Right lobe of liver (tissue), 4 donors: ENCODE measurements at regions not wholly inside any gene's neighbourhood (a gene's known extent, or its start where the extent isn't known, plus 50 kb on each side); places are given as distances from the start of the nearest gene placed in this dataset.

ENCODE experiments used
- POLR2A ChIP-seq: fragments of 450-650 bp; IDR thresholded peaks from one replicate; pipeline ENCODE4 v1.6.1; 2017; ENCODE audit warnings: antibody characterized with exemption, mild to moderate bottlenecking
- TF ChIP-seq, protein P1 (sequence below), 4 donors: fragments of 200-600 bp in 3 of 4; fragments of 450-650 bp in 1 of 4; IDR thresholded peaks; one replicate each; pipeline versions ENCODE4 v1.5.1 to v1.8.0; 2016 to 2022; ENCODE audit warnings: antibody characterized with exemption in 4 of 4, mild to moderate bottlenecking in 2 of 4
- donor health status: DM: no; HTN: no; CAD: no.
- donor health status: DM: no; HTN: no; CAD: no.
- donor health status: DM: no; HTN: yes; CAD: no.

DNA sequence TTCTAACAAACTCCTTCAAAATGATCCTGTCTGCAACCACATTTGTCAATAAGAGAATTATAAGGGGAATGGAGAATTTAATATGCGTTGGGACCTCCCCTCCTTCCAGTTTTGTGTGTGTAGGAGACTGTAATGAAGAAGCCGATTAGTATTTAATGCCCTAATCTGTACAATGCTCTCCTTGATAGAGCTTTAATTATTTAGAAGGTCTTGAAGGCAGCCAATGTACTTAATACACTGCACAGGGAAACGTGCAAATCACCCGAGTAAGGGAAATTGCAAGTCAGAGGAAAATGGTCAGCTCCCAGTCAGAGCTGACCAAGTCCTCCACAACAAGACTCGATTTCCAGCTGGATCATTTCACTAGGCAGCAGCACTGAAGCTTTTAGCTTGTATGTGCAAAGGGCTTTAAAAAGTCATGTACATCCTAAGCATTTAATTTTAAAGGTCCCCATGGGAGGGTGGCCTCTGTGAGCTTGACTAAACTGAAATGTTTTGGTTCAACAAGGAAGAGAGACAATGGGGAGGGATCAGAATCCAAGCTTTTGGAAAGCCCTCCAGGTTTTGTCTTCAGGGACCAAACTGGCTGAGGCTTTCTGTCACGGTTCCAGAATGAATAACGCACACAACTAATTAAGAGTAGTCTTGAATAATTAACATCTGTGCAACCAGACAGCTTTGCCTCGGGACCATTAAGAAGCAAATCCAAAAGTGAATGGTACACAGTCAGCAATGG lies 159.8 kb upstream of the MITF start:
- TF ChIP-seq, protein P1, sequence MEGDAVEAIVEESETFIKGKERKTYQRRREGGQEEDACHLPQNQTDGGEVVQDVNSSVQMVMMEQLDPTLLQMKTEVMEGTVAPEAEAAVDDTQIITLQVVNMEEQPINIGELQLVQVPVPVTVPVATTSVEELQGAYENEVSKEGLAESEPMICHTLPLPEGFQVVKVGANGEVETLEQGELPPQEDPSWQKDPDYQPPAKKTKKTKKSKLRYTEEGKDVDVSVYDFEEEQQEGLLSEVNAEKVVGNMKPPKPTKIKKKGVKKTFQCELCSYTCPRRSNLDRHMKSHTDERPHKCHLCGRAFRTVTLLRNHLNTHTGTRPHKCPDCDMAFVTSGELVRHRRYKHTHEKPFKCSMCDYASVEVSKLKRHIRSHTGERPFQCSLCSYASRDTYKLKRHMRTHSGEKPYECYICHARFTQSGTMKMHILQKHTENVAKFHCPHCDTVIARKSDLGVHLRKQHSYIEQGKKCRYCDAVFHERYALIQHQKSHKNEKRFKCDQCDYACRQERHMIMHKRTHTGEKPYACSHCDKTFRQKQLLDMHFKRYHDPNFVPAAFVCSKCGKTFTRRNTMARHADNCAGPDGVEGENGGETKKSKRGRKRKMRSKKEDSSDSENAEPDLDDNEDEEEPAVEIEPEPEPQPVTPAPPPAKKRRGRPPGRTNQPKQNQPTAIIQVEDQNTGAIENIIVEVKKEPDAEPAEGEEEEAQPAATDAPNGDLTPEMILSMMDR (IDR thresholded peaks at IDR 0.05): no peak
- no peak for TF ChIP-seq POLR2A
